Loucy (cell line): ENCODE measurements at regions not wholly inside any gene's neighbourhood (a gene's known extent, or its start where the extent isn't known, plus 50 kb on each side); places are given as distances from the start of the nearest gene placed in this dataset.
"Not testable (repeated sequence)": the region's sequence is repeated elsewhere in the genome, so short reads cannot be mapped to it uniquely, and the experiment has no call there.

Source experiments
- H2AFZ ChIP-seq: fragments of 200-600 bp; sonication (generic); 2 replicates; pipeline ENCODE4 v1.6.0; 2016; ENCODE audit warnings: antibody characterized with exemption, mild to moderate bottlenecking, low read length, moderate library complexity
- H3F3A ChIP-seq: fragments of 200-600 bp; 2 replicates; pipeline ENCODE4 v1.6.0; 2016; ENCODE audit warnings: antibody characterized with exemption, low read depth, mild to moderate bottlenecking
- H3K27me3 ChIP-seq: fragments of 200-600 bp; sonication (generic); 2 replicates; pipeline ENCODE4 v1.6.1; 2014; ENCODE audit warnings: low read length, mild to moderate bottlenecking; ENCODE audit not compliant: insufficient read depth, poor library complexity, severe bottlenecking
- H3K36me3 ChIP-seq: fragments of 200-600 bp; sonication (generic); 2 replicates; pipeline ENCODE4 v1.6.1; 2016; ENCODE audit warnings: low read length; ENCODE audit not compliant: insufficient read depth
- H3K4me1 ChIP-seq: fragments of 200-600 bp; sonication (generic); 2 replicates; pipeline ENCODE4 v1.5.1; 2014; ENCODE audit warnings: low read length, mild to moderate bottlenecking; ENCODE audit not compliant: insufficient read depth, poor library complexity, severe bottlenecking
- H3K4me2 ChIP-seq: fragments of 200-600 bp; sonication (generic); 2 replicates; pipeline ENCODE4 v1.6.0; 2014; ENCODE audit warnings: antibody characterized with exemption, low read length, low read depth, mild to moderate bottlenecking; ENCODE audit not compliant: poor library complexity, severe bottlenecking
- H3K4me3 ChIP-seq: fragments of 200-600 bp; sonication (generic); 2 replicates; pipeline ENCODE4 v1.5.1; 2014; ENCODE audit warnings: low read length, mild to moderate bottlenecking, mixed read lengths; ENCODE audit not compliant: poor library complexity, severe bottlenecking
- H3K79me2 ChIP-seq: fragments of 200-600 bp; sonication (generic); 2 replicates; pipeline ENCODE4 v1.6.1; 2014; ENCODE audit warnings: low read length; ENCODE audit not compliant: insufficient read depth
- H3K9ac ChIP-seq: fragments of 200-600 bp; sonication (generic); 2 replicates; pipeline ENCODE4 v1.6.0; 2014; ENCODE audit warnings: mild to moderate bottlenecking, low read depth, low read length, moderate library complexity; ENCODE audit not compliant: poor library complexity, severe bottlenecking
- H3K9me2 ChIP-seq: fragments of 200-600 bp; sonication (generic); replicated peaks from 2 replicates; pipeline ENCODE4 v1.6.1; 2016; ENCODE audit warnings: low read depth, low read length, mixed read lengths
- H3K9me3 ChIP-seq: fragments of 200-600 bp; sonication (generic); 2 replicates; pipeline ENCODE4 v1.6.1; 2014; ENCODE audit warnings: mild to moderate bottlenecking, antibody characterized with exemption, low read length, low read depth; ENCODE audit not compliant: insufficient read depth
- H4K20me1 ChIP-seq: fragments of 200-600 bp; sonication (generic); 2 replicates; pipeline ENCODE4 v1.6.0; 2014; ENCODE audit warnings: antibody characterized with exemption, low read length, mild to moderate bottlenecking; ENCODE audit not compliant: insufficient read depth, poor library complexity, severe bottlenecking
- EZH2phosphoT487 ChIP-seq: fragments of 200-600 bp; IDR thresholded peaks from 2 replicates; pipeline ENCODE4 v1.6.1; 2018; ENCODE audit warnings: antibody characterized with exemption, mild to moderate bottlenecking, moderate library complexity, borderline replicate concordance
- TF ChIP-seq, protein P1 (sequence below): fragments of 200-600 bp; sonication (generic); conservative IDR thresholded peaks from 2 replicates; pipeline ENCODE4 v1.5.1; 2014; ENCODE audit warnings: mild to moderate bottlenecking, antibody characterized with exemption, low read length

DNA sequence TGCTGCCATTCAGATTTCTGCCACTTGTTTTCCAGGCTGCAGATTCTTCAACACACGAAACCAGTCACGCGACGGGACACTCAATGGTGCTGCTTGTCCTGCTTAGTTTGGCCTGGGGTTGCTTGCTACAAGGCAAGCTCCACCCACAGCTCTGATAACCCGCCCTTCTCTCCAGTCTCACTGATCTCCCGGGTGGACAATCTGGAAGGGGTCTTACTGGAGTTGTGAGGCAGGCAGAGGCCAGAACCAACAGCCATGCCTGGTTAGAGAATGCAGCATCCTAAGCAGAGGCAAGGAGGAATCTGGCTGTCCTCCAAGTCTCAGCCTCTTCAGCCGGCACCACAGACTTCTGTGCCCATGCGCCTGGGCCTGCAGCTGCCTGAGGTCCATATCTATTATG is 119.1 kb downstream of the KCNJ12 start:
- Histone ChIP-seq H3K9me3 (no peaks in the 10 kb centered on the region), H3K4me2 (no peak overlapping the region), H3K9me2 (no peaks in the 10 kb centered on the region), H3K79me2 (no peaks in the 10 kb centered on the region), H3K4me1 (no peaks in the 10 kb centered on the region), H3K9ac (no peak overlapping the region), H4K20me1 (no peaks in the 10 kb centered on the region), H2AFZ (no peak overlapping the region), H3K4me3 (no peak overlapping the region), H3F3A (no peaks in the 10 kb centered on the region), H3K27me3 (no peaks in the 10 kb centered on the region), H3K36me3 (no peaks in the 10 kb centered on the region)
- TF ChIP-seq, protein P1, sequence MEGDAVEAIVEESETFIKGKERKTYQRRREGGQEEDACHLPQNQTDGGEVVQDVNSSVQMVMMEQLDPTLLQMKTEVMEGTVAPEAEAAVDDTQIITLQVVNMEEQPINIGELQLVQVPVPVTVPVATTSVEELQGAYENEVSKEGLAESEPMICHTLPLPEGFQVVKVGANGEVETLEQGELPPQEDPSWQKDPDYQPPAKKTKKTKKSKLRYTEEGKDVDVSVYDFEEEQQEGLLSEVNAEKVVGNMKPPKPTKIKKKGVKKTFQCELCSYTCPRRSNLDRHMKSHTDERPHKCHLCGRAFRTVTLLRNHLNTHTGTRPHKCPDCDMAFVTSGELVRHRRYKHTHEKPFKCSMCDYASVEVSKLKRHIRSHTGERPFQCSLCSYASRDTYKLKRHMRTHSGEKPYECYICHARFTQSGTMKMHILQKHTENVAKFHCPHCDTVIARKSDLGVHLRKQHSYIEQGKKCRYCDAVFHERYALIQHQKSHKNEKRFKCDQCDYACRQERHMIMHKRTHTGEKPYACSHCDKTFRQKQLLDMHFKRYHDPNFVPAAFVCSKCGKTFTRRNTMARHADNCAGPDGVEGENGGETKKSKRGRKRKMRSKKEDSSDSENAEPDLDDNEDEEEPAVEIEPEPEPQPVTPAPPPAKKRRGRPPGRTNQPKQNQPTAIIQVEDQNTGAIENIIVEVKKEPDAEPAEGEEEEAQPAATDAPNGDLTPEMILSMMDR: no peak
- TF ChIP-seq EZH2phosphoT487: no peak

DNA sequence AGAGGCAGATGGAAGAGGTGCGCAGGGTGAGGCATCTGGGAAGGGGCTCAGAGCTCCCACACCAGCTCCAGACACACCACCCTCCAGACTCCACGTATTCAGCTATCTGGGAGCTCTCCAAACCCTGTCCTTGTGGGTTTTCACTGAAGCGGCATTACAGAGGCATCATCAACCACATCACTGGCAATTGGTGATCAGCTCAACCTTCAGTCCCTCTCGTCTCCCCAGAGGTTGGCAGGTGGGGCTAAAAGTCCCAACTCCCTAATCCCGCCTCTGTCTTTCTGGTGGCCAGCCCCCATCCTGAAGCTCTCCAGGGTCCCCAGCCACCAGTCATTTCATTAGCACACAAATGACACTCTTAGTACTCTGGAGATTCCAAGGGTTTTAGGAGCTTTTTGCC is 123.9 kb downstream of the KCNJ12 start:
- H3K9me2 ChIP-seq: no peaks in the 10 kb centered on the region
- no peaks in the 10 kb centered on the region for H3K27me3 ChIP-seq
- H3K36me3 ChIP-seq: no peaks in the 10 kb centered on the region
- H3K9me3 ChIP-seq: no peaks in the 10 kb centered on the region
- no peaks in the 10 kb centered on the region for H3K4me1 ChIP-seq
- no peaks in the 10 kb centered on the region for H3K79me2 ChIP-seq
- H3K4me2 ChIP-seq: no peak overlapping the region
- H4K20me1 ChIP-seq: no peaks in the 10 kb centered on the region
- H3F3A ChIP-seq: no peaks in the 10 kb centered on the region
- no peak overlapping the region for H3K4me3 ChIP-seq
- no peak overlapping the region for H3K9ac ChIP-seq
- TF ChIP-seq, protein P1: no peak
- TF ChIP-seq EZH2phosphoT487: no peak
- no peak overlapping the region for H2AFZ ChIP-seq

GRCh38 chr17:21501927-21502700 is 126.0 kb downstream of the KCNJ12 start:
- not testable (repeated sequence) for H3K4me3 ChIP-seq, H3K79me2 ChIP-seq, H2AFZ ChIP-seq, H3K9me2 ChIP-seq, H3K27me3 ChIP-seq, H3K4me2 ChIP-seq, H3K9ac ChIP-seq, H4K20me1 ChIP-seq, H3F3A ChIP-seq, H3K36me3 ChIP-seq, H3K4me1 ChIP-seq, H3K9me3 ChIP-seq
